ENCODE measurements at regions not wholly inside any gene's neighbourhood (a gene's known extent, or its start where the extent isn't known, plus 50 kb on each side); places are given as distances from the start of the nearest gene placed in this dataset.

- intact Hi-C loops (cut with DNase I), result no loop called here
- Histone ChIP-seq H3K36me3 (no peaks in the 10 kb centered on the region), H3K27ac (replicated peaks in 1 of 4) (no peak overlapping the region), H3K4me3 (no peak overlapping the region), H3K27me3 (no peaks in the 10 kb centered on the region), H3K9me3 (no peaks in the 10 kb centered on the region), H3K4me1 (peaks cover 4 to 9% (median 6%) of the 10 kb centered on the region in 4 donors)
- peak; percentile 66 for DNase-seq (ENCODE audit: extremely low spot score)
- 85% methylated on average over 10 of the region's 10 CpGs for WGBS
- TF ChIP-seq POLR2AphosphoS5 (IDR thresholded peaks at IDR 0.05) (no peak), POLR2A (IDR thresholded peaks at IDR 0.05; ENCODE audit: low read depth) (no peak)
- TF ChIP-seq, protein P1, sequence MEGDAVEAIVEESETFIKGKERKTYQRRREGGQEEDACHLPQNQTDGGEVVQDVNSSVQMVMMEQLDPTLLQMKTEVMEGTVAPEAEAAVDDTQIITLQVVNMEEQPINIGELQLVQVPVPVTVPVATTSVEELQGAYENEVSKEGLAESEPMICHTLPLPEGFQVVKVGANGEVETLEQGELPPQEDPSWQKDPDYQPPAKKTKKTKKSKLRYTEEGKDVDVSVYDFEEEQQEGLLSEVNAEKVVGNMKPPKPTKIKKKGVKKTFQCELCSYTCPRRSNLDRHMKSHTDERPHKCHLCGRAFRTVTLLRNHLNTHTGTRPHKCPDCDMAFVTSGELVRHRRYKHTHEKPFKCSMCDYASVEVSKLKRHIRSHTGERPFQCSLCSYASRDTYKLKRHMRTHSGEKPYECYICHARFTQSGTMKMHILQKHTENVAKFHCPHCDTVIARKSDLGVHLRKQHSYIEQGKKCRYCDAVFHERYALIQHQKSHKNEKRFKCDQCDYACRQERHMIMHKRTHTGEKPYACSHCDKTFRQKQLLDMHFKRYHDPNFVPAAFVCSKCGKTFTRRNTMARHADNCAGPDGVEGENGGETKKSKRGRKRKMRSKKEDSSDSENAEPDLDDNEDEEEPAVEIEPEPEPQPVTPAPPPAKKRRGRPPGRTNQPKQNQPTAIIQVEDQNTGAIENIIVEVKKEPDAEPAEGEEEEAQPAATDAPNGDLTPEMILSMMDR (IDR thresholded peaks at IDR 0.05), result no peak
Measured at GRCh38 chr4:183852910-183853547, 52.1 kb upstream of the STOX2 start.

- peak; percentile 47 for DNase-seq (ENCODE audit: extremely low spot score)
- Histone ChIP-seq H3K9me3 (no peaks in the 10 kb centered on the region), H3K4me1 (peaks cover 4 to 8% (median 6%) of the 10 kb centered on the region in 4 donors), H3K36me3 (no peaks in the 10 kb centered on the region), H3K27me3 (no peaks in the 10 kb centered on the region), H3K27ac (replicated peaks in 1 of 4) (no peak overlapping the region), H3K4me3 (no peak overlapping the region)
- 50% methylated on average over 5 of the region's 5 CpGs for WGBS
- TF ChIP-seq POLR2A (IDR thresholded peaks at IDR 0.05; ENCODE audit: low read depth) (no peak), POLR2AphosphoS5 (IDR thresholded peaks at IDR 0.05) (no peak), EP300 (IDR thresholded peaks at IDR 0.05) (no peak)
- TF ChIP-seq, protein P1 (IDR thresholded peaks at IDR 0.05), result no peak
- intact Hi-C loops (cut with DNase I), result no loop called here
Measured at GRCh38 chr4:183853548-183853940, 51.6 kb upstream of the STOX2 start.
